HCT116 (cell line): ENCODE measurements at regions not wholly inside any gene's neighbourhood (a gene's known extent, or its start where the extent isn't known, plus 50 kb on each side); places are given as distances from the start of the nearest gene placed in this dataset.

Experiments
- CEBPB ChIP-seq: IDR thresholded peaks from 2 replicates; pipeline ENCODE4 v1.6.1; 2012; ENCODE audit warnings: low read depth
- EZH2 ChIP-seq: fragments of 200-600 bp; sonication (generic); IDR thresholded peaks from 2 replicates; pipeline ENCODE4 v1.6.1; 2017; ENCODE audit warnings: antibody characterized with exemption, mixed run types
- POLR2A ChIP-seq: IDR thresholded peaks from 2 replicates; pipeline ENCODE4 v1.7.0; 2011; ENCODE audit warnings: borderline replicate concordance; ENCODE audit not compliant: insufficient read depth, insufficient read length; ENCODE audit errors: extremely low read depth
- POLR2AphosphoS5 ChIP-seq: IDR thresholded peaks from 2 replicates; pipeline ENCODE4 v1.6.1; 2011; ENCODE audit warnings: mild to moderate bottlenecking, low read depth, low read length, moderate library complexity
- RAD21 ChIP-seq: IDR thresholded peaks from 2 replicates; pipeline ENCODE4 v1.6.1; 2012; ENCODE audit warnings: low read depth, mild to moderate bottlenecking
- REST ChIP-seq: IDR thresholded peaks from 2 replicates; pipeline ENCODE4 v1.6.1; 2012; ENCODE audit warnings: low read depth
- SIN3A ChIP-seq: IDR thresholded peaks from 2 replicates; pipeline ENCODE4 v1.6.1; 2012; ENCODE audit warnings: low read depth
- TCF7L2 ChIP-seq: IDR thresholded peaks from 2 replicates; pipeline ENCODE4 v1.7.0; 2011; ENCODE audit warnings: borderline replicate concordance, inconsistent platforms; ENCODE audit not compliant: insufficient read depth, insufficient read length; ENCODE audit errors: extremely low read depth
- ZBTB33 ChIP-seq: IDR thresholded peaks from 2 replicates; pipeline ENCODE4 v1.6.1; 2011; ENCODE audit warnings: mild to moderate bottlenecking, low read length, moderate library complexity; ENCODE audit not compliant: insufficient replicate concordance; ENCODE audit errors: extremely low read depth
- TF ChIP-seq, protein P1 (sequence below), 3 experiments: fragments of 200-600 bp in 1 of 3; sonication (generic) in 1 of 3; IDR thresholded peaks in 2 of 3; conservative IDR thresholded peaks in 1 of 3; 2 replicates each; pipeline ENCODE4 v1.5.1; 2012 to 2017; ENCODE audit warnings: low read depth in 2 of 3, low read length in 2 of 3, antibody characterized with exemption in 1 of 3, borderline replicate concordance in 1 of 3, control low read depth in 1 of 3, mild to moderate bottlenecking in 1 of 3, mixed read lengths in 1 of 3, mixed run types in 1 of 3, moderate library complexity in 1 of 3; ENCODE audit not compliant: insufficient read depth in 1 of 3
- TF ChIP-seq, protein P2 (sequence below): IDR thresholded peaks from 2 replicates; pipeline ENCODE4 v1.6.1; 2012

- TF ChIP-seq REST (no peak), POLR2AphosphoS5 (no peak), TCF7L2 (no peak), ZBTB33 (no peak), RAD21 (no peak), POLR2A (no peak), CEBPB (no peak), EZH2 (no peak), SIN3A (no peak)
- TF ChIP-seq, protein P1, sequence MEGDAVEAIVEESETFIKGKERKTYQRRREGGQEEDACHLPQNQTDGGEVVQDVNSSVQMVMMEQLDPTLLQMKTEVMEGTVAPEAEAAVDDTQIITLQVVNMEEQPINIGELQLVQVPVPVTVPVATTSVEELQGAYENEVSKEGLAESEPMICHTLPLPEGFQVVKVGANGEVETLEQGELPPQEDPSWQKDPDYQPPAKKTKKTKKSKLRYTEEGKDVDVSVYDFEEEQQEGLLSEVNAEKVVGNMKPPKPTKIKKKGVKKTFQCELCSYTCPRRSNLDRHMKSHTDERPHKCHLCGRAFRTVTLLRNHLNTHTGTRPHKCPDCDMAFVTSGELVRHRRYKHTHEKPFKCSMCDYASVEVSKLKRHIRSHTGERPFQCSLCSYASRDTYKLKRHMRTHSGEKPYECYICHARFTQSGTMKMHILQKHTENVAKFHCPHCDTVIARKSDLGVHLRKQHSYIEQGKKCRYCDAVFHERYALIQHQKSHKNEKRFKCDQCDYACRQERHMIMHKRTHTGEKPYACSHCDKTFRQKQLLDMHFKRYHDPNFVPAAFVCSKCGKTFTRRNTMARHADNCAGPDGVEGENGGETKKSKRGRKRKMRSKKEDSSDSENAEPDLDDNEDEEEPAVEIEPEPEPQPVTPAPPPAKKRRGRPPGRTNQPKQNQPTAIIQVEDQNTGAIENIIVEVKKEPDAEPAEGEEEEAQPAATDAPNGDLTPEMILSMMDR (IDR thresholded peaks at IDR 0.05 in 2 of 3, conservative IDR thresholded peaks at IDR 0.05 in 1 of 3; ENCODE audit: borderline replicate concordance in 1 of 3, insufficient read depth in 1 of 3, low read depth in 2 of 3, low read length in 2 of 3) = no peak
- TF ChIP-seq, protein P2, sequence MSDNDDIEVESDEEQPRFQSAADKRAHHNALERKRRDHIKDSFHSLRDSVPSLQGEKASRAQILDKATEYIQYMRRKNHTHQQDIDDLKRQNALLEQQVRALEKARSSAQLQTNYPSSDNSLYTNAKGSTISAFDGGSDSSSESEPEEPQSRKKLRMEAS = no peak
Observed at GRCh38 chr11:116485425-116485824, 287.4 kb downstream of the BUD13 start.
